IPS-NIHi7 (cell line): ENCODE measurements at regions not wholly inside any gene's neighbourhood (a gene's known extent, or its start where the extent isn't known, plus 50 kb on each side); places are given as distances from the start of the nearest gene placed in this dataset.

Source experiments
- DNase-seq: peaks from one replicate; pipeline ENCODE4 v3.0.0; 2012; ENCODE audit warnings: mixed read lengths; ENCODE audit errors: extremely low spot score

GRCh38 chr7:25970911-25971310 is 181.1 kb upstream of the NFE2L3 start:
- DNase-seq: no peak

- DNase-seq: no peak
Observed at GRCh38 chr7:25976630-25977029, 175.4 kb upstream of the NFE2L3 start.

- DNase-seq: no peak
Observed at GRCh38 chr7:25978466-25978865, 173.5 kb upstream of the NFE2L3 start.

GRCh38 chr7:25979605-25980004 is 172.4 kb upstream of the NFE2L3 start:
- no peak for DNase-seq

GRCh38 chr7:25982684-25983083 is 169.3 kb upstream of the NFE2L3 start:
- no peak for DNase-seq

GRCh38 chr7:25985196-25985595 is 166.8 kb upstream of the NFE2L3 start:
- DNase-seq: no peak

- DNase-seq: no peak
Observed at GRCh38 chr7:25988640-25989039, 163.4 kb upstream of the NFE2L3 start.

- no peak for DNase-seq
Observed at GRCh38 chr7:25989140-25989705, 162.8 kb upstream of the NFE2L3 start.

GRCh38 chr7:25994433-25994994 is 157.5 kb upstream of the NFE2L3 start:
- no peak for DNase-seq

- DNase-seq: no peak
Observed at GRCh38 chr7:25995216-25995615, 156.8 kb upstream of the NFE2L3 start.

GRCh38 chr7:25996006-25996408 is 156.0 kb upstream of the NFE2L3 start:
- no peak for DNase-seq

- no peak for DNase-seq
Observed at GRCh38 chr7:25998499-25998898, 153.5 kb upstream of the NFE2L3 start.

GRCh38 chr7:26000841-26001240 is 151.2 kb upstream of the NFE2L3 start:
- DNase-seq: no peak

GRCh38 chr7:26001662-26002244 is 150.2 kb upstream of the NFE2L3 start:
- no peak for DNase-seq

GRCh38 chr7:26005683-26006410 is 146.2 kb upstream of the NFE2L3 start:
- DNase-seq: no peak

- no peak for DNase-seq
Observed at GRCh38 chr7:26006426-26006825, 145.6 kb upstream of the NFE2L3 start.

GRCh38 chr7:26007510-26007909 is 144.5 kb upstream of the NFE2L3 start:
- DNase-seq: no peak

GRCh38 chr7:26008428-26008827 is 143.6 kb upstream of the NFE2L3 start:
- no peak for DNase-seq

GRCh38 chr7:26011039-26011696 is 140.8 kb upstream of the NFE2L3 start:
- DNase-seq: no peak

GRCh38 chr7:26013551-26014083 is 138.4 kb upstream of the NFE2L3 start:
- DNase-seq: no peak

- no peak for DNase-seq
Observed at GRCh38 chr7:26022982-26023381, 129.0 kb upstream of the NFE2L3 start.

GRCh38 chr7:26029911-26030310 is 122.1 kb upstream of the NFE2L3 start:
- no peak for DNase-seq
